SK-N-SH treated with all-trans-retinoic acid at 6 μM for 48 hours (cell line): ENCODE measurements at regions not wholly inside any gene's neighbourhood (a gene's known extent, or its start where the extent isn't known, plus 50 kb on each side); places are given as distances from the start of the nearest gene placed in this dataset.

ENCODE experiments used
- ATAC-seq: fragments of 200-7000 bp; cut with Tn5 transposase; 3 replicates; pipeline ENCODE4 v1.9.1; 2020; ENCODE audit warnings: mild to moderate bottlenecking, moderate library complexity
- ARNTL ChIP-seq: fragments of 450-650 bp; formaldehyde crosslinking; IDR thresholded peaks from 2 replicates; pipeline ENCODE4 v1.5.0; 2020; ENCODE audit warnings: low read depth, mild to moderate bottlenecking, moderate library complexity, borderline replicate concordance
- BACH2 ChIP-seq: fragments of 250-450 bp; sonication (Bioruptor Pico); IDR thresholded peaks from 2 replicates; pipeline ENCODE4 v1.9.0; 2021; ENCODE audit warnings: mild to moderate bottlenecking, borderline replicate concordance
- CREB5 ChIP-seq: fragments of 250-450 bp; sonication (Bioruptor Pico); IDR thresholded peaks from 2 replicates; pipeline ENCODE4 v1.5.1; 2020; ENCODE audit warnings: low read depth, mild to moderate bottlenecking, moderate library complexity
- CSDC2 ChIP-seq: fragments of 250-450 bp; sonication (Bioruptor Pico); IDR thresholded peaks from 2 replicates; pipeline ENCODE4 v1.5.0; 2020; ENCODE audit warnings: mild to moderate bottlenecking, moderate library complexity
- CSRNP3 ChIP-seq: fragments of 250-450 bp; sonication (Bioruptor Pico); IDR thresholded peaks from 2 replicates; pipeline ENCODE4 v1.5.1; 2021; ENCODE audit warnings: mild to moderate bottlenecking, moderate library complexity
- ESRRG ChIP-seq: fragments of 250-450 bp; sonication (Bioruptor Pico); IDR thresholded peaks from 2 replicates; pipeline ENCODE4 v1.6.1; 2021; ENCODE audit warnings: mild to moderate bottlenecking
- GLIS3 ChIP-seq: fragments of 250-450 bp; sonication (Bioruptor Pico); IDR thresholded peaks from 2 replicates; pipeline ENCODE4 v1.5.0; 2020; ENCODE audit warnings: mild to moderate bottlenecking, moderate library complexity
- ISL1 ChIP-seq: fragments of 250-450 bp; sonication (Bioruptor Pico); IDR thresholded peaks from 2 replicates; pipeline ENCODE4 v2.1.2; 2022; ENCODE audit warnings: mild to moderate bottlenecking, moderate library complexity
- OSR1 ChIP-seq: fragments of 250-450 bp; sonication (Bioruptor Pico); IDR thresholded peaks from 2 replicates; pipeline ENCODE4 v1.8.0; 2022; ENCODE audit warnings: moderate library complexity, mild to moderate bottlenecking, inconsistent platforms
- PATZ1 ChIP-seq: fragments of 250-450 bp; sonication (Bioruptor Pico); IDR thresholded peaks from 2 replicates; pipeline ENCODE4 v1.8.0; 2020; ENCODE audit warnings: mild to moderate bottlenecking, moderate library complexity, borderline replicate concordance
- PPARA ChIP-seq: fragments of 250-450 bp; sonication (Bioruptor Pico); IDR thresholded peaks from 2 replicates; pipeline ENCODE4 v1.5.0; 2020; ENCODE audit warnings: mild to moderate bottlenecking, borderline replicate concordance
- RARB ChIP-seq: fragments of 250-450 bp; sonication (Bioruptor Pico); IDR thresholded peaks from 2 replicates; pipeline ENCODE4 v1.8.0; 2021; ENCODE audit warnings: mild to moderate bottlenecking, moderate library complexity
- SNAI2 ChIP-seq: fragments of 250-450 bp; sonication (Bioruptor Pico); IDR thresholded peaks from 2 replicates; pipeline ENCODE4 v1.5.0; 2020; ENCODE audit warnings: mild to moderate bottlenecking, moderate library complexity
- TCF4 ChIP-seq: fragments of 250-450 bp; sonication (Bioruptor Pico); IDR thresholded peaks from 2 replicates; pipeline ENCODE4 v1.8.0; 2021; ENCODE audit warnings: mild to moderate bottlenecking, moderate library complexity, borderline replicate concordance
- TOX ChIP-seq: fragments of 250-450 bp; sonication (Bioruptor Pico); IDR thresholded peaks from 2 replicates; pipeline ENCODE4 v1.8.0; 2021; ENCODE audit warnings: mild to moderate bottlenecking, moderate library complexity, borderline replicate concordance
- ZC3H10 ChIP-seq: fragments of 250-450 bp; sonication (Bioruptor Pico); IDR thresholded peaks from 2 replicates; pipeline ENCODE4 v1.5.1; 2021; ENCODE audit warnings: mild to moderate bottlenecking, moderate library complexity
- ZFP3 ChIP-seq: fragments of 250-450 bp; sonication (Bioruptor Pico); IDR thresholded peaks from 2 replicates; pipeline ENCODE4 v1.5.0; 2020; ENCODE audit warnings: mild to moderate bottlenecking, moderate library complexity
- ZFP30 ChIP-seq: fragments of 450-650 bp; formaldehyde crosslinking; IDR thresholded peaks from 2 replicates; pipeline ENCODE4 v1.5.0; 2022; ENCODE audit warnings: mild to moderate bottlenecking, moderate library complexity
- ZNF565 ChIP-seq: fragments of 450-650 bp; formaldehyde crosslinking; conservative IDR thresholded peaks from 2 replicates; pipeline ENCODE4 v1.5.0; 2020; ENCODE audit warnings: low read depth, mild to moderate bottlenecking, moderate library complexity
- ZNF8 ChIP-seq: fragments of 450-650 bp; formaldehyde crosslinking; IDR thresholded peaks from 2 replicates; pipeline ENCODE4 v1.5.0; 2020; ENCODE audit warnings: mild to moderate bottlenecking, moderate library complexity

GRCh38 chr2:52710810-52711618, 1056.6 kb upstream of the CHAC2 start:
- TF ChIP-seq GLIS3 (CRISPR knock-in tag): no peak
- TF ChIP-seq OSR1: no peak
- no peak for TF ChIP-seq CREB5 (CRISPR knock-in tag)
- no peak for TF ChIP-seq ZC3H10 (CRISPR knock-in tag)
- TF ChIP-seq TCF4 (CRISPR knock-in tag): no peak
- TF ChIP-seq PATZ1 (CRISPR knock-in tag): no peak
- no peak for TF ChIP-seq BACH2 (CRISPR knock-in tag)
- no peak for TF ChIP-seq SNAI2 (CRISPR knock-in tag)
- TF ChIP-seq ZFP3 (CRISPR knock-in tag): no peak
- TF ChIP-seq ZNF8 (CRISPR knock-in tag): no peak
- no peak for TF ChIP-seq ARNTL
- TF ChIP-seq ISL1 (CRISPR knock-in tag): no peak
- no peak for TF ChIP-seq ZNF565
- no peak for TF ChIP-seq TOX
- TF ChIP-seq, all 23 proteins: peak for 0
- ATAC-seq: no peak

- no peak for TF ChIP-seq ZFP3 (CRISPR knock-in tag)
- TF ChIP-seq CSRNP3: no peak
- no peak for TF ChIP-seq ESRRG (CRISPR knock-in tag)
- no peak for TF ChIP-seq CSDC2 (CRISPR knock-in tag)
- no peak for TF ChIP-seq ISL1 (CRISPR knock-in tag)
- ATAC-seq: no peak
Observed at GRCh38 chr2:52704251-52704650, 1063.4 kb upstream of the CHAC2 start.

GRCh38 chr2:52703004-52703403, 1064.6 kb upstream of the CHAC2 start:
- TF ChIP-seq ISL1 (CRISPR knock-in tag) (no peak), SNAI2 (CRISPR knock-in tag) (no peak), PATZ1 (CRISPR knock-in tag) (no peak), CSRNP3 (no peak), TOX (no peak), CREB5 (CRISPR knock-in tag) (no peak), ARNTL (no peak), ZNF8 (CRISPR knock-in tag) (no peak), TCF4 (CRISPR knock-in tag) (no peak), OSR1 (no peak)
- no peak for ATAC-seq

GRCh38 chr2:52698408-52698807, 1069.2 kb upstream of the CHAC2 start:
- ATAC-seq: no peak
- TF ChIP-seq ZFP30 (CRISPR knock-in tag) (no peak), RARB (CRISPR knock-in tag) (no peak), ZNF8 (CRISPR knock-in tag) (no peak), PATZ1 (CRISPR knock-in tag) (no peak), ESRRG (CRISPR knock-in tag) (no peak), BACH2 (CRISPR knock-in tag) (no peak), ZFP3 (CRISPR knock-in tag) (no peak), ZC3H10 (CRISPR knock-in tag) (no peak), PPARA (no peak), GLIS3 (CRISPR knock-in tag) (no peak), SNAI2 (CRISPR knock-in tag) (no peak), OSR1 (no peak), CSRNP3 (no peak)
